Stimulated activated naive B cell treated with anti-CD40 and anti-IgM and Interleukin-4, amounts not matched to agents 10 μg/mL and 1 μg/mL and 100 μg/mL, for 72 hours (primary cell): ENCODE measurements at regions not wholly inside any gene's neighbourhood (a gene's known extent, or its start where the extent isn't known, plus 50 kb on each side); places are given as distances from the start of the nearest gene placed in this dataset.
A peak's percentile ranks its signal among the peaks of the same experiment; 100 is the strongest.

Experiments
- ATAC-seq, 2 donors: fragments of 150-1000 bp; cut with Tn5 transposase; replicated peaks; 2 replicates each; pipeline ENCODE4 v1.10.0; 2021; ENCODE audit warnings: moderate library complexity in 1 of 2
- DNase-seq: peaks from one replicate; pipeline ENCODE4 v3.0.0; 2021
- H3K27ac Mint-ChIP-seq: one replicate; pipeline ENCODE4 v1.8.0; 2022; ENCODE audit warnings: mild to moderate bottlenecking, mixed read lengths
- H3K27me3 Mint-ChIP-seq, 2 donors: one replicate each; pipeline ENCODE4 v1.8.0; 2022; ENCODE audit warnings: mixed read lengths in 2 of 2
- H3K36me3 Mint-ChIP-seq, 2 donors: one replicate each; pipeline ENCODE4 v1.8.0; 2022; ENCODE audit warnings: mixed read lengths in 2 of 2, mild to moderate bottlenecking in 1 of 2
- H3K4me1 Mint-ChIP-seq, 2 donors: one replicate each; pipeline ENCODE4 v1.8.0; 2022; ENCODE audit warnings: mixed read lengths in 2 of 2, mild to moderate bottlenecking in 1 of 2
- H3K4me3 Mint-ChIP-seq, 2 donors: one replicate each; pipeline ENCODE4 v1.8.0; 2022; ENCODE audit warnings: mild to moderate bottlenecking in 2 of 2, mixed read lengths in 2 of 2, moderate library complexity in 1 of 2
- H3K9me3 Mint-ChIP-seq, 2 donors: one replicate each; pipeline ENCODE4 v1.8.0; 2022; ENCODE audit warnings: mixed read lengths in 2 of 2, mild to moderate bottlenecking in 1 of 2

GRCh38 chr1:224486801-224487583 is 52.4 kb upstream of the WDR26 start:
- Mint-ChIP-seq H3K9me3 (peaks cover 2 to 3% of the 10 kb centered on the region in 2 donors), H3K27ac (no peak overlapping the region), H3K4me1 (peaks cover 7 to 17% of the 10 kb centered on the region in 2 donors), H3K4me3 (no peak overlapping the region), H3K27me3 (peaks cover 0 to 3% of the 10 kb centered on the region in 2 donors), H3K36me3 (peaks cover 0 to 3% of the 10 kb centered on the region in 2 donors)
- ATAC-seq (peak in 1 of 2 donors; percentile 19), DNase-seq (no peak)

- Mint-ChIP-seq H3K36me3 (peaks cover 0 to 3% of the 10 kb centered on the region in 2 donors), H3K4me1 (peaks cover 7 to 17% of the 10 kb centered on the region in 2 donors), H3K27ac (peak overlapping the region; percentile 68), H3K9me3 (peaks cover 2 to 3% of the 10 kb centered on the region in 2 donors), H3K4me3 (no peak overlapping the region), H3K27me3 (peaks cover 0 to 3% of the 10 kb centered on the region in 2 donors)
- peak; percentile 66 to 86 for ATAC-seq
- DNase-seq, result no peak
These were observed 54.4 kb upstream of the WDR26 start for GRCh38 chr1:224488806-224489499.

GRCh38 chr1:224489534-224490365 is 55.2 kb upstream of the WDR26 start:
- Mint-ChIP-seq H3K4me3 (no peak overlapping the region), H3K4me1 (peaks cover 7 to 17% of the 10 kb centered on the region in 2 donors), H3K27ac (peak overlapping the region; percentile 68), H3K36me3 (peaks cover 1 to 3% of the 10 kb centered on the region in 2 donors), H3K9me3 (peaks cover 0 to 2% of the 10 kb centered on the region in 2 donors), H3K27me3 (peaks cover 0 to 3% of the 10 kb centered on the region in 2 donors)
- no peak for DNase-seq
- ATAC-seq, result peak in 1 of 2 donors; percentile 14

GRCh38 chr1:224490549-224491537 is 56.2 kb upstream of the WDR26 start:
- no peak overlapping the region for H3K27ac Mint-ChIP-seq

GRCh38 chr1:224492015-224492414 is 57.4 kb upstream of the WDR26 start:
- Mint-ChIP-seq H3K27me3 (peaks cover 0 to 3% of the 10 kb centered on the region in 2 donors), H3K27ac (no peak overlapping the region), H3K4me1 (peaks cover 15 to 24% of the 10 kb centered on the region in 2 donors), H3K4me3 (no peak overlapping the region), H3K9me3 (peaks cover 8 to 9% of the 10 kb centered on the region in 2 donors), H3K36me3 (peaks cover 10 to 11% of the 10 kb centered on the region in 2 donors)
- DNase-seq (no peak), ATAC-seq (no peak)

More at GRCh38 chr1:224490549-224491537, 56.2 kb upstream of the WDR26 start:
- peaks cover 4 to 5% of the 10 kb centered on the region in 2 donors for H3K9me3 Mint-ChIP-seq
- no peak for ATAC-seq
- no peak for DNase-seq
- H3K27me3 Mint-ChIP-seq, result peaks cover 0 to 3% of the 10 kb centered on the region in 2 donors
- no peak overlapping the region for H3K4me3 Mint-ChIP-seq
- peaks cover 7 to 8% of the 10 kb centered on the region in 2 donors for H3K36me3 Mint-ChIP-seq
- peaks cover 12 to 23% of the 10 kb centered on the region in 2 donors for H3K4me1 Mint-ChIP-seq

- H3K9me3 Mint-ChIP-seq, result peaks cover 9% of the 10 kb centered on the region in 2 donors
- H3K4me1 Mint-ChIP-seq, result peaks cover 19 to 22% of the 10 kb centered on the region in 2 donors
- ATAC-seq (no peak), DNase-seq (no peak)
- no peak overlapping the region for H3K4me3 Mint-ChIP-seq
- no peak overlapping the region for H3K27ac Mint-ChIP-seq
- peaks cover 10 to 11% of the 10 kb centered on the region in 2 donors for H3K36me3 Mint-ChIP-seq
- H3K27me3 Mint-ChIP-seq, result peaks cover 0 to 3% of the 10 kb centered on the region in 2 donors
These were observed 58.0 kb upstream of the WDR26 start for GRCh38 chr1:224492632-224493031.

GRCh38 chr1:224493269-224493668 is 58.7 kb upstream of the WDR26 start:
- H3K27me3 Mint-ChIP-seq, result peaks cover 0 to 3% of the 10 kb centered on the region in 2 donors
- peaks cover 25 to 28% of the 10 kb centered on the region in 2 donors for H3K4me1 Mint-ChIP-seq
- no peak overlapping the region for H3K4me3 Mint-ChIP-seq
- peaks cover 10 to 11% of the 10 kb centered on the region in 2 donors for H3K36me3 Mint-ChIP-seq
- peaks cover 9% of the 10 kb centered on the region in 2 donors for H3K9me3 Mint-ChIP-seq
- no peak for ATAC-seq
- no peak overlapping the region for H3K27ac Mint-ChIP-seq
- no peak for DNase-seq

GRCh38 chr1:224494343-224494742 is 59.7 kb upstream of the WDR26 start:
- Mint-ChIP-seq H3K27ac (no peak overlapping the region), H3K4me1 (peaks cover 25 to 27% of the 10 kb centered on the region in 2 donors)

GRCh38 chr1:224495866-224496265 is 61.3 kb upstream of the WDR26 start:
- Mint-ChIP-seq H3K27ac (no peak overlapping the region), H3K9me3 (peaks cover 8 to 9% of the 10 kb centered on the region in 2 donors), H3K27me3 (no peaks in the 10 kb centered on the region), H3K36me3 (peaks cover 14% of the 10 kb centered on the region in 2 donors), H3K4me3 (no peak overlapping the region), H3K4me1 (peaks cover 29% of the 10 kb centered on the region in 2 donors)
- ATAC-seq, result no peak
- no peak for DNase-seq

More at GRCh38 chr1:224494343-224494742, 59.7 kb upstream of the WDR26 start:
- Mint-ChIP-seq H3K27me3 (peaks cover 0 to 1% of the 10 kb centered on the region in 2 donors), H3K4me3 (no peak overlapping the region), H3K36me3 (peaks cover 9 to 10% of the 10 kb centered on the region in 2 donors), H3K9me3 (peaks cover 9% of the 10 kb centered on the region in 2 donors)
- no peak for ATAC-seq
- no peak for DNase-seq

GRCh38 chr1:224496826-224497225 is 62.2 kb upstream of the WDR26 start:
- Mint-ChIP-seq H3K27me3 (peaks cover 0 to 2% of the 10 kb centered on the region in 2 donors), H3K36me3 (peaks cover 14 to 16% of the 10 kb centered on the region in 2 donors), H3K27ac (no peak overlapping the region), H3K9me3 (peaks cover 8 to 9% of the 10 kb centered on the region in 2 donors), H3K4me1 (peaks cover 33% of the 10 kb centered on the region in 2 donors), H3K4me3 (no peak overlapping the region)
- no peak for ATAC-seq
- DNase-seq, result no peak

GRCh38 chr1:224497714-224498573 is 63.3 kb upstream of the WDR26 start:
- H3K4me1 Mint-ChIP-seq, result peaks cover 39 to 44% of the 10 kb centered on the region in 2 donors
- peaks cover 14 to 16% of the 10 kb centered on the region in 2 donors for H3K36me3 Mint-ChIP-seq
- H3K4me3 Mint-ChIP-seq, result peak overlapping the region; percentile 55 to 72
- peak; percentile 68 for DNase-seq
- ATAC-seq, result peak; percentile 96 to 98
- H3K27ac Mint-ChIP-seq, result peak overlapping the region; percentile 87
- H3K27me3 Mint-ChIP-seq, result peaks cover 0 to 6% of the 10 kb centered on the region in 2 donors
- H3K9me3 Mint-ChIP-seq, result peaks cover 8 to 9% of the 10 kb centered on the region in 2 donors

GRCh38 chr1:224498574-224499170 is 64.1 kb upstream of the WDR26 start:
- Mint-ChIP-seq H3K4me3 (peak overlapping the region; percentile 55 to 72), H3K36me3 (peaks cover 14 to 16% of the 10 kb centered on the region in 2 donors), H3K4me1 (peaks cover 45 to 51% of the 10 kb centered on the region in 2 donors), H3K9me3 (peaks cover 8 to 9% of the 10 kb centered on the region in 2 donors), H3K27ac (peak overlapping the region; percentile 87), H3K27me3 (peaks cover 0 to 6% of the 10 kb centered on the region in 2 donors)
- ATAC-seq (peak in 1 of 2 donors; percentile 5), DNase-seq (no peak)
